Trophoblast cell (in vitro differentiated cells and primary cell): ENCODE measurements at regions not wholly inside any gene's neighbourhood (a gene's known extent, or its start where the extent isn't known, plus 50 kb on each side); places are given as distances from the start of the nearest gene placed in this dataset.

Experiments
- DNase-seq, 2 donors: peaks; one replicate each; pipeline ENCODE4 v3.0.0-alpha.2; 2016
- H2AFZ ChIP-seq: 2 replicates; pipeline ENCODE4 v1.6.1; 2013; ENCODE audit warnings: low read length, moderate library complexity, mild to moderate bottlenecking; ENCODE audit not compliant: insufficient read depth, poor library complexity
- H2AK5ac ChIP-seq: 2 replicates; pipeline ENCODE4 v1.6.1; 2013; ENCODE audit warnings: mild to moderate bottlenecking, low read length
- H2BK120ac ChIP-seq: 2 replicates; pipeline ENCODE4 v1.6.1; 2013; ENCODE audit warnings: low read length, mild to moderate bottlenecking, moderate library complexity; ENCODE audit not compliant: insufficient read depth, poor library complexity
- H2BK12ac ChIP-seq: 2 replicates; pipeline ENCODE4 v1.6.1; 2013; ENCODE audit warnings: mild to moderate bottlenecking, low read length, moderate library complexity
- H2BK5ac ChIP-seq: 2 replicates; pipeline ENCODE4 v1.6.1; 2013; ENCODE audit warnings: low read length, low read depth, moderate library complexity, mild to moderate bottlenecking; ENCODE audit not compliant: poor library complexity
- H3K14ac ChIP-seq: 2 replicates; pipeline ENCODE4 v1.6.1; 2013; ENCODE audit warnings: mild to moderate bottlenecking, low read length
- H3K18ac ChIP-seq: 2 replicates; pipeline ENCODE4 v1.6.1; 2013; ENCODE audit warnings: mild to moderate bottlenecking, low read length
- H3K23ac ChIP-seq: 2 replicates; pipeline ENCODE4 v1.6.1; 2013; ENCODE audit warnings: low read length
- H3K27ac ChIP-seq: 2 replicates; pipeline ENCODE4 v1.5.1; 2013; ENCODE audit warnings: low read depth, mild to moderate bottlenecking, inconsistent platforms, low read length, moderate library complexity
- H3K27me3 ChIP-seq: 2 replicates; pipeline ENCODE4 v1.6.1; 2013; ENCODE audit warnings: inconsistent platforms, mild to moderate bottlenecking, low read length, moderate library complexity; ENCODE audit not compliant: insufficient read depth
- H3K36me3 ChIP-seq, 2 experiments: 1 replicate in 1 of 2; 2 replicates in 1 of 2; pipeline ENCODE4 v1.6.1; 2013; ENCODE audit warnings: low read length in 2 of 2, mild to moderate bottlenecking in 2 of 2, moderate library complexity in 1 of 2; ENCODE audit not compliant: insufficient read depth in 2 of 2, control insufficient read depth in 1 of 2
- H3K4ac ChIP-seq: 2 replicates; pipeline ENCODE4 v1.6.1; 2013; ENCODE audit warnings: low read depth, mild to moderate bottlenecking, low read length, moderate library complexity
- H3K4me1 ChIP-seq, 2 experiments: 1 replicate in 1 of 2; 2 replicates in 1 of 2; pipeline ENCODE4 v1.6.1; 2013; ENCODE audit warnings: low read length in 2 of 2, mild to moderate bottlenecking in 2 of 2, moderate library complexity in 1 of 2; ENCODE audit not compliant: insufficient read depth in 2 of 2, control insufficient read depth in 1 of 2
- H3K4me2 ChIP-seq: 2 replicates; pipeline ENCODE4 v1.6.1; 2013; ENCODE audit warnings: inconsistent platforms, mild to moderate bottlenecking, low read length, moderate library complexity
- H3K4me3 ChIP-seq: 2 replicates; pipeline ENCODE4 v1.5.1; 2013; ENCODE audit warnings: mild to moderate bottlenecking, low read depth, low read length, inconsistent platforms
- H3K79me1 ChIP-seq: one replicate; pipeline ENCODE4 v1.6.1; 2013; ENCODE audit warnings: low read length
- H3K79me2 ChIP-seq: 2 replicates; pipeline ENCODE4 v1.6.1; 2013; ENCODE audit warnings: low read length, mild to moderate bottlenecking; ENCODE audit not compliant: control insufficient read depth, insufficient read depth, poor library complexity
- H3K9ac ChIP-seq: 2 replicates; pipeline ENCODE4 v1.6.1; 2013; ENCODE audit warnings: mild to moderate bottlenecking, low read length
- H3K9me3 ChIP-seq: 2 replicates; pipeline ENCODE4 v1.6.1; 2013; ENCODE audit warnings: low read depth, mild to moderate bottlenecking, control low read depth, inconsistent platforms, low read length; ENCODE audit not compliant: insufficient read depth
- H4K12ac ChIP-seq: 2 replicates; pipeline ENCODE4 v1.6.1; 2013; ENCODE audit warnings: low read depth, mild to moderate bottlenecking, low read length, moderate library complexity
- H4K8ac ChIP-seq: 2 replicates; pipeline ENCODE4 v1.6.1; 2013; ENCODE audit warnings: low read depth, mild to moderate bottlenecking, low read length, moderate library complexity
- H4K91ac ChIP-seq: one replicate; pipeline ENCODE4 v1.6.1; 2013; ENCODE audit warnings: low read depth, mild to moderate bottlenecking, low read length, moderate library complexity
- WGBS: extraction: QIAGEN DNeasy Blood & Tissue Kit; methylation state at CpG from one replicate; pipeline ENCODE4 v1.1.7; 2013; ENCODE audit warnings: missing lambda C conversion rate; ENCODE audit not compliant: insufficient read length, insufficient coverage; ENCODE audit errors: extremely low coverage; 5-methylcytosine and 5-hydroxymethylcytosine counted together

GRCh38 chr6:146886587-146887446 is 288.0 kb downstream of the ADGB start:
- Histone ChIP-seq H4K8ac (no peak overlapping the region), H3K36me3 (no peaks in the 10 kb centered on the region), H3K9me3 (no peaks in the 10 kb centered on the region), H3K4me2 (no peak overlapping the region), H3K9ac (no peak overlapping the region), H2BK5ac (no peak overlapping the region), H2BK120ac (no peak overlapping the region), H3K4me1 (peaks cover 1 to 2% of the 10 kb centered on the region in 2 experiments), H2AFZ (no peak overlapping the region), H3K79me2 (no peaks in the 10 kb centered on the region), H2BK12ac (no peak overlapping the region), H4K91ac (no peak overlapping the region), H3K18ac (no peak overlapping the region), H3K23ac (no peak overlapping the region), H3K27me3 (no peaks in the 10 kb centered on the region), H3K27ac (no peak overlapping the region), H4K12ac (no peak overlapping the region), H3K4me3 (no peak overlapping the region), H2AK5ac (no peak overlapping the region), H3K79me1 (peaks cover under 1% of the 10 kb centered on the region), H3K14ac (no peak overlapping the region), H3K4ac (no peak overlapping the region)
- no CpG with 5 or more reads among the region's 5 CpGs for WGBS
- DNase-seq, result no peak

DNA sequence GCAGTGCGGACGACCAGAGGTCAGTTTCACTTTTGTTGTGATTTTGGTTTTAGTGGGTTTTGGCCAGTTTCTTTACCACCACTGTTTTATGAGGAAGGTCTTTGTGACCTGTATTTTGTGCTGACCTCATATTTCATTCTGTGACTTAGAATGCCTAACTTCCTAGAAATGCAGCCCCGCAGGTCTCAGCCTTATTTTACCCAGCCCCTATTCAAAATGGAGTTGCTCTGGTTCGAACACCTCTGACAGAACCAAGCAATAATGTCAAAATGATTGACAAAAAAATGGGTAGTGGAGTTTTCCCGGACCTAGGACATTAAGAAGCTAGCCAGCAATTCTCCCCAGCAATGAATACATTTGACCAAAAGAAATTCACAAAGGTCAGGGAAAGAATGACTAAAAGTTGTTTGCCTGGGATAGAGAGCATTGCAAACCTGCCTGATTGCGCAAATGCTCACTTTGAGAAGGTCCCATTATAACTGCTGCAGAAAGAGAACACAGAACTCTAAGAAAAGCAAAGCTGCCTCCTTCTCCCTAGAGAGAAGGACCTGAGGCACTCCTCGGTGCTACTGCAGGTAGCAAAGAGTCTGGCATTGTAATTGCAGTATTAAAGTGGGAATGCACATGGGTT is 288.8 kb downstream of the ADGB start:
- H3K79me2 ChIP-seq, result no peaks in the 10 kb centered on the region
- no CpG with 5 or more reads among the region's 7 CpGs for WGBS
- H3K14ac ChIP-seq, result no peak overlapping the region
- H3K79me1 ChIP-seq, result peaks cover 4% of the 10 kb centered on the region
- no peak overlapping the region for H2AFZ ChIP-seq
- H3K4me2 ChIP-seq, result no peak overlapping the region
- no peak overlapping the region for H4K8ac ChIP-seq
- H3K9me3 ChIP-seq, result no peaks in the 10 kb centered on the region
- H4K91ac ChIP-seq, result no peak overlapping the region
- H2BK5ac ChIP-seq, result no peak overlapping the region
- H3K4ac ChIP-seq, result no peak overlapping the region
- H2BK12ac ChIP-seq, result no peak overlapping the region
- H3K27me3 ChIP-seq, result no peaks in the 10 kb centered on the region
- no peak overlapping the region for H2BK120ac ChIP-seq
- no peak overlapping the region for H3K4me3 ChIP-seq
- H3K27ac ChIP-seq, result no peak overlapping the region
- H3K23ac ChIP-seq, result no peak overlapping the region
- no peak overlapping the region for H4K12ac ChIP-seq
- H3K4me1 ChIP-seq, result peaks cover 2 to 5% of the 10 kb centered on the region in 2 experiments
- H3K18ac ChIP-seq, result no peak overlapping the region
- H3K36me3 ChIP-seq, result no peaks in the 10 kb centered on the region
- H3K9ac ChIP-seq, result no peak overlapping the region
- no peak overlapping the region for H2AK5ac ChIP-seq
- peak in 1 of 2 donors; percentile 46 for DNase-seq

DNA sequence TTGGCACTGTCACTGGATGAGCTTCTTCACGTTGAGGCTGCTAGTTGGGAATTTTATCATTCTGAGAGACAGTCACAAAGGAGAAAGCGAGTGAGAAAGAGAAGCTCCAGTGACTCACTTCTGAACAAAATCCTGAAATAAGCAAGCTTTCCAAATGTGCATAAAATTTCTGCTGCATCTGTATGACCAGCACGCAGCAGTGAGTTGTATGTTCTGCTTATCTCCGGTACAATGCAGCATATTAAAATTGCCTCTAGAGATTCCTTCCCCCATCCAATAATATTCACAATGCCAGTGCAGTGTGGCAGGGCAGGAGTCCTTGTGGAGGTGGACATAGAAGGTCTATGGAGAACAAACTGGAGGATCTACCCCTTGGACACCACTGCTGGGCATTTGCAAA is 290.5 kb downstream of the ADGB start:
- DNase-seq, result no peak
- Histone ChIP-seq H2BK5ac (no peak overlapping the region), H2BK12ac (no peak overlapping the region), H3K4me1 (peaks cover 5 to 9% of the 10 kb centered on the region in 2 experiments), H3K23ac (no peak overlapping the region), H2AK5ac (no peak overlapping the region), H3K9me3 (no peaks in the 10 kb centered on the region), H3K27me3 (no peaks in the 10 kb centered on the region), H3K4ac (no peak overlapping the region), H3K79me1 (peaks cover 4% of the 10 kb centered on the region), H2AFZ (no peak overlapping the region), H3K9ac (no peak overlapping the region), H3K36me3 (no peaks in the 10 kb centered on the region), H3K79me2 (no peaks in the 10 kb centered on the region), H3K4me3 (no peak overlapping the region), H3K4me2 (no peak overlapping the region), H2BK120ac (no peak overlapping the region), H3K18ac (no peak overlapping the region), H3K27ac (no peak overlapping the region), H4K8ac (no peak overlapping the region), H4K12ac (no peak overlapping the region), H3K14ac (no peak overlapping the region), H4K91ac (no peak overlapping the region)
- WGBS, result no CpG with 5 or more reads among the region's 4 CpGs

GRCh38 chr6:146890172-146890571 is 291.4 kb downstream of the ADGB start:
- no peak overlapping the region for H3K9ac ChIP-seq
- H3K4ac ChIP-seq, result no peak overlapping the region
- H3K4me1 ChIP-seq, result peaks cover 5 to 9% of the 10 kb centered on the region in 2 experiments
- no peaks in the 10 kb centered on the region for H3K36me3 ChIP-seq
- no peaks in the 10 kb centered on the region for H3K79me2 ChIP-seq
- no peak overlapping the region for H2BK120ac ChIP-seq
- peaks cover 4% of the 10 kb centered on the region for H3K79me1 ChIP-seq
- H2AK5ac ChIP-seq, result no peak overlapping the region
- no peaks in the 10 kb centered on the region for H3K9me3 ChIP-seq
- H4K12ac ChIP-seq, result no peak overlapping the region
- H3K4me2 ChIP-seq, result no peak overlapping the region
- no peak overlapping the region for H4K8ac ChIP-seq
- no peak overlapping the region for H2BK5ac ChIP-seq
- H2BK12ac ChIP-seq, result no peak overlapping the region
- no peak overlapping the region for H4K91ac ChIP-seq
- WGBS, result no CpG with 5 or more reads among the region's 3 CpGs
- H2AFZ ChIP-seq, result no peak overlapping the region
- no peak overlapping the region for H3K27ac ChIP-seq
- no peak overlapping the region for H3K18ac ChIP-seq
- H3K27me3 ChIP-seq, result no peaks in the 10 kb centered on the region
- H3K14ac ChIP-seq, result no peak overlapping the region
- DNase-seq, result no peak
- no peak overlapping the region for H3K23ac ChIP-seq
- H3K4me3 ChIP-seq, result no peak overlapping the region
